ENCODE measurements at regions not wholly inside any gene's neighbourhood (a gene's known extent, or its start where the extent isn't known, plus 50 kb on each side); places are given as distances from the start of the nearest gene placed in this dataset.
"Not testable (repeated sequence)": the region's sequence is repeated elsewhere in the genome, so short reads cannot be mapped to it uniquely, and the experiment has no call there.

DNA sequence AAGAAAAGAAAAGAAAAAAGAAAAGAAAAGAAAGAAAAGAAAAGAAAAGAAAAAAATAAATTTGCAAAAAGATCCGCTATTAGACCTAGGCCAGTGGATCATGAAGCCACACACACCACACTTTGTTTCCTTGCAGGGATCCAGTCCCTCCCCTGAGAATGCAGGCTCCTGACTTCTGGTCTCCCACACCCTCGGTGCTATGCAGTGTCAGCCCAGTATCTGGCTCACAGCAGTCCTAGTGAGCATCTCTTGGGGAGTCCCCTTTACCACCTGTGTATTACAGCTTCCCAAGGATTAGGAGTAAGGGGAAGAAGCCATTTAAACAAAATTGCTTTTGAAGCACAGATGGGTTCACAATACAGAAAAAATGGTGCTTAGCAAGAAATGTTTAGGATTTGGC is 174.1 kb upstream of the IRF2BP2 start:
- not testable (repeated sequence) for TF ChIP-seq POLR2A, TAF1, POLR2AphosphoS5, POU2F2 (IDR thresholded peaks at IDR 0.05; ENCODE audit: low read depth, low read length)
